GM23338 (cell line): ENCODE measurements at regions not wholly inside any gene's neighbourhood (a gene's known extent, or its start where the extent isn't known, plus 50 kb on each side); places are given as distances from the start of the nearest gene placed in this dataset.

Source experiments
- ATAC-seq: fragments of 200-7000 bp; cut with Tn5 transposase; 3 replicates; pipeline ENCODE4 v1.9.1; 2020
- DNase-seq: peaks from one replicate; pipeline ENCODE4 v3.0.0-alpha.2; 2015; ENCODE audit warnings: low spot score
- H2AFZ ChIP-seq: fragments of 200-600 bp; sonication (generic); 2 replicates; pipeline ENCODE4 v1.8.0; 2016; ENCODE audit warnings: antibody characterized with exemption, mild to moderate bottlenecking, moderate library complexity
- H3F3A ChIP-seq: fragments of 200-600 bp; sonication (generic); replicated peaks from 2 replicates; pipeline ENCODE4 v1.8.0; 2017; ENCODE audit warnings: antibody characterized with exemption, mixed run types, low read depth
- H3K27ac ChIP-seq: fragments of 200-600 bp; sonication (generic); 2 replicates; pipeline ENCODE4 v1.6.1; 2016; ENCODE audit warnings: low read depth
- H3K27me3 ChIP-seq: fragments of 200-600 bp; sonication (generic); 2 replicates; pipeline ENCODE4 v1.8.0; 2016; ENCODE audit warnings: mild to moderate bottlenecking, mixed run types, moderate library complexity; ENCODE audit not compliant: insufficient read depth
- H3K36me3 ChIP-seq: fragments of 200-600 bp; sonication (generic); 2 replicates; pipeline ENCODE4 v1.8.0; 2016; ENCODE audit warnings: mild to moderate bottlenecking; ENCODE audit not compliant: insufficient read depth
- H3K4me1 ChIP-seq: fragments of 200-600 bp; sonication (generic); 2 replicates; pipeline ENCODE4 v1.8.0; 2016; ENCODE audit warnings: mild to moderate bottlenecking, moderate library complexity; ENCODE audit not compliant: insufficient read depth
- H3K4me2 ChIP-seq: fragments of 200-600 bp; sonication (generic); 2 replicates; pipeline ENCODE4 v1.7.1; 2017; ENCODE audit warnings: mixed run types
- H3K4me3 ChIP-seq: fragments of 200-600 bp; sonication (generic); 2 replicates; pipeline ENCODE4 v1.6.1; 2016; ENCODE audit warnings: mixed run types
- H3K79me2 ChIP-seq: fragments of 200-600 bp; sonication (generic); replicated peaks from 2 replicates; pipeline ENCODE4 v1.8.0; 2017; ENCODE audit warnings: mild to moderate bottlenecking; ENCODE audit not compliant: insufficient read depth
- H3K9me2 ChIP-seq: fragments of 200-600 bp; sonication (generic); 2 replicates; pipeline ENCODE4 v1.8.0; 2017; ENCODE audit not compliant: insufficient read depth
- H4K20me1 ChIP-seq: fragments of 200-600 bp; sonication (generic); replicated peaks from 2 replicates; pipeline ENCODE4 v1.8.0; 2017; ENCODE audit warnings: mild to moderate bottlenecking; ENCODE audit not compliant: insufficient read depth
- H3K27ac Mint-ChIP-seq: 2 replicates; pipeline ENCODE4 v1.8.0; 2020; ENCODE audit warnings: inconsistent platforms, mild to moderate bottlenecking, moderate library complexity, mixed read lengths
- H3K27me3 Mint-ChIP-seq: 3 replicates; pipeline ENCODE4 v1.8.0; 2022; ENCODE audit warnings: low read depth, mild to moderate bottlenecking, moderate library complexity, mixed read lengths, inconsistent platforms; ENCODE audit not compliant: insufficient read depth, poor library complexity
- H3K36me3 Mint-ChIP-seq: 3 replicates; pipeline ENCODE4 v1.8.0; 2021; ENCODE audit warnings: low read depth, mild to moderate bottlenecking, inconsistent platforms, moderate library complexity, mixed read lengths
- H3K4me1 Mint-ChIP-seq: 3 replicates; pipeline ENCODE4 v1.8.0; 2020; ENCODE audit warnings: mild to moderate bottlenecking, inconsistent platforms, mixed read lengths
- H3K4me3 Mint-ChIP-seq: 3 replicates; pipeline ENCODE4 v1.8.0; 2021; ENCODE audit warnings: moderate library complexity, mild to moderate bottlenecking, inconsistent platforms, mixed read lengths
- H3K9me3 Mint-ChIP-seq: 3 replicates; pipeline ENCODE4 v1.8.0; 2020; ENCODE audit warnings: moderate library complexity, mild to moderate bottlenecking, inconsistent platforms, mixed read lengths
- CREB1 ChIP-seq: fragments of 250-450 bp; sonication (Bioruptor Pico); IDR thresholded peaks from 2 replicates; pipeline ENCODE4 v1.5.0; 2020; ENCODE audit warnings: low read depth, mild to moderate bottlenecking, moderate library complexity
- EZH2 ChIP-seq: fragments of 200-600 bp; sonication (generic); IDR thresholded peaks from one replicate; pipeline ENCODE4 v1.8.0; 2017; ENCODE audit warnings: antibody characterized with exemption, mild to moderate bottlenecking, low read depth; ENCODE audit not compliant: unreplicated experiment
- EZH2phosphoT487 ChIP-seq: fragments of 200-600 bp; sonication (generic); IDR thresholded peaks from one replicate; pipeline ENCODE4 v1.8.1; 2018; ENCODE audit warnings: antibody characterized with exemption; ENCODE audit not compliant: unreplicated experiment
- POLR2AphosphoS5 ChIP-seq: IDR thresholded peaks from 2 replicates; pipeline ENCODE4 v1.6.1; 2016; ENCODE audit warnings: antibody characterized with exemption, low read depth
- STAT1 ChIP-seq: IDR thresholded peaks from one replicate; pipeline ENCODE4 v1.6.1; 2016; ENCODE audit warnings: antibody characterized with exemption; ENCODE audit not compliant: unreplicated experiment
- ZNF462 ChIP-seq: fragments of 250-450 bp; sonication (Bioruptor Pico); IDR thresholded peaks from 2 replicates; pipeline ENCODE4 v1.5.0; 2020; ENCODE audit warnings: mild to moderate bottlenecking, moderate library complexity

GRCh38 chr12:105467710-105468366, 137.3 kb downstream of the C12orf75 start (continued):
- TF ChIP-seq ZNF462 = no peak
- TF ChIP-seq EZH2phosphoT487 = no peak

- no peaks in the 10 kb centered on the region for H3K36me3 Mint-ChIP-seq
- Histone ChIP-seq H3K27me3 (no peaks in the 10 kb centered on the region), H3K79me2 (no peaks in the 10 kb centered on the region), H3K4me2 (no peak overlapping the region), H3K27ac (no peak overlapping the region), H3F3A (no peaks in the 10 kb centered on the region), H3K36me3 (no peaks in the 10 kb centered on the region), H3K9me2 (peaks cover 7% of the 10 kb centered on the region; the same call in 1 of the 2 replicates), H2AFZ (no peak overlapping the region), H3K4me3 (no peak overlapping the region), H3K4me1 (no peaks in the 10 kb centered on the region; the same call in 1 of the 2 replicates), H4K20me1 (no peaks in the 10 kb centered on the region)
- ATAC-seq (no peak), DNase-seq (no peak)
- no peak overlapping the region for H3K27ac Mint-ChIP-seq
- TF ChIP-seq EZH2 = no peak
- TF ChIP-seq STAT1 = no peak
- TF ChIP-seq POLR2AphosphoS5 = no peak
- TF ChIP-seq CREB1 (CRISPR knock-in tag) = no peak
- H3K27me3 Mint-ChIP-seq = no peaks in the 10 kb centered on the region
- H3K4me3 Mint-ChIP-seq = no peak overlapping the region
- no peaks in the 10 kb centered on the region for H3K9me3 Mint-ChIP-seq
- peaks cover 11% of the 10 kb centered on the region for H3K4me1 Mint-ChIP-seq
These were observed 138.0 kb downstream of the C12orf75 start for GRCh38 chr12:105468464-105468863.
